ENCODE measurements at regions not wholly inside any gene's neighbourhood (a gene's known extent, or its start where the extent isn't known, plus 50 kb on each side); places are given as distances from the start of the nearest gene placed in this dataset.

DNA sequence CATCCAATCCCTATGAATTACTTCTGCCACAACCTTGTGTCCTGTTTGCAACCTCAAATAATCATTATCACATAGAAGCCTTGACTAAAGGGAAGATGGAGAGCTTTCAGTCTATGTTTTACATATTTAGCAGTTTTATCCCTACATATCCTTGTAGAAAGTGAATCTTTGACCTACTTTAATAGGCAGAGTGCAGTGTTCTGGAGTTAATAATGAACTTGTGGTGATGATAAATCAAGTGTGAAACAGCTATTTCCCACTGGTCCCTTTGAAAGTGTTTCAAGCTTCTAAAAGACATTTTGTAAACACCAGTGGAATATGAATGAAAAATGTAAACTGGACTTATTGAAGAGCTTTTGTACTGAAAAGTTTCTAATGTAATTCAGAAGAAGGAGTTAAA, 406.7 kb downstream of the GABRG2 start:
- Histone ChIP-seq H3K4me1 (ENCODE audit: control insufficient read depth, extremely low read depth, insufficient read depth, low read length) (no peaks in the 10 kb centered on the region), H3K9me1 (ENCODE audit: control insufficient read depth, extremely low read depth, insufficient read depth, low read length) (no peaks in the 10 kb centered on the region), H4K20me1 (ENCODE audit: control insufficient read depth, extremely low read depth, insufficient read depth, low read length) (no peaks in the 10 kb centered on the region), H3K27me3 (ENCODE audit: control insufficient read depth, extremely low read depth, insufficient read depth, low read length) (no peaks in the 10 kb centered on the region), H3K79me2 (ENCODE audit: control insufficient read depth, insufficient read depth, low read length) (no peaks in the 10 kb centered on the region), H3K9me3 (ENCODE audit: control insufficient read depth, low read depth, low read length) (no peaks in the 10 kb centered on the region), H3K4me2 (ENCODE audit: control insufficient read depth, extremely low read depth, insufficient read depth, low read depth, low read length) (no peak overlapping the region), H3K4me3 (ENCODE audit: control insufficient read depth in 2 of 3, extremely low read depth in 1 of 3, insufficient read depth in 2 of 3, low read depth in 1 of 3, low read length in 3 of 3) (no peak overlapping the region), H2AFZ (ENCODE audit: control insufficient read depth, low read length) (no peak overlapping the region), H3K36me3 (ENCODE audit: control insufficient read depth in 2 of 2, extremely low read depth in 1 of 2, insufficient read depth in 2 of 2, low read length in 2 of 2) (no peaks in the 10 kb centered on the region), H3K27ac (ENCODE audit: control insufficient read depth, insufficient read depth, low read length) (no peak overlapping the region), H3K9ac (ENCODE audit: control insufficient read depth, extremely low read depth, insufficient read depth, low read length) (no peak overlapping the region)
- dilution Hi-C loops (cut with MboI; ENCODE audit: extremely low pct_ligation_motif_present, low sequenced_read_pairs) = no loop called here
- FAIRE-seq (no peak), DNase-seq (ENCODE audit: low read depth, low spot score) (no peak)
- TF ChIP-seq EZH2 (IDR thresholded peaks at IDR 0.05; ENCODE audit: low read length) = no peak
- TF ChIP-seq, protein P1, sequence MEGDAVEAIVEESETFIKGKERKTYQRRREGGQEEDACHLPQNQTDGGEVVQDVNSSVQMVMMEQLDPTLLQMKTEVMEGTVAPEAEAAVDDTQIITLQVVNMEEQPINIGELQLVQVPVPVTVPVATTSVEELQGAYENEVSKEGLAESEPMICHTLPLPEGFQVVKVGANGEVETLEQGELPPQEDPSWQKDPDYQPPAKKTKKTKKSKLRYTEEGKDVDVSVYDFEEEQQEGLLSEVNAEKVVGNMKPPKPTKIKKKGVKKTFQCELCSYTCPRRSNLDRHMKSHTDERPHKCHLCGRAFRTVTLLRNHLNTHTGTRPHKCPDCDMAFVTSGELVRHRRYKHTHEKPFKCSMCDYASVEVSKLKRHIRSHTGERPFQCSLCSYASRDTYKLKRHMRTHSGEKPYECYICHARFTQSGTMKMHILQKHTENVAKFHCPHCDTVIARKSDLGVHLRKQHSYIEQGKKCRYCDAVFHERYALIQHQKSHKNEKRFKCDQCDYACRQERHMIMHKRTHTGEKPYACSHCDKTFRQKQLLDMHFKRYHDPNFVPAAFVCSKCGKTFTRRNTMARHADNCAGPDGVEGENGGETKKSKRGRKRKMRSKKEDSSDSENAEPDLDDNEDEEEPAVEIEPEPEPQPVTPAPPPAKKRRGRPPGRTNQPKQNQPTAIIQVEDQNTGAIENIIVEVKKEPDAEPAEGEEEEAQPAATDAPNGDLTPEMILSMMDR (optimal IDR thresholded peaks at IDR 0.05 in 1 of 3, IDR thresholded peaks at IDR 0.05 in 1 of 3, conservative IDR thresholded peaks at IDR 0.05 in 1 of 3; ENCODE audit: extremely low read depth in 1 of 3, insufficient read depth in 2 of 3, low read length in 3 of 3) = no peak

DNA sequence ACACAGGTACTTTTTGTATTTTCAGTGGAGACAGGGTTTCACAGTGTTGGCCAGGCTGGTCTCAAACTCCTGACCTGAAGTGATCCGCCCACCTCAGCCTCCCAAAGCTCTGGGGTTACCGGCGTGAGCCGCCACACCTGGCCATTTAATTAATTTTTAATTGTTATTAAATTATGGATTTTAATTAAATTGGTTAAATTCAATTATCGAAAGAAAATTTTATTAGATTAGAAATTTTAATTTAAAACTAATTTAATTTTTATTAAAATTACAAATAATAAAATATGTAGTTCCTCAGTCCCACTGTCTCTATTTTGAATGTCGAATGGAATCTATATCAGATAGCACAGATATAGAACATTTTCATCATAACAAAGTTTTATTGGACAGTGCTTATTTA, 416.5 kb downstream of the GABRG2 start:
- no peaks in the 10 kb centered on the region for H3K79me2 ChIP-seq (ENCODE audit: control insufficient read depth, insufficient read depth, low read length)
- no peak overlapping the region for H3K9ac ChIP-seq (ENCODE audit: control insufficient read depth, extremely low read depth, insufficient read depth, low read length)
- H3K27ac ChIP-seq (ENCODE audit: control insufficient read depth, insufficient read depth, low read length) = no peak overlapping the region
- no peak for TF ChIP-seq EZH2 (IDR thresholded peaks at IDR 0.05; ENCODE audit: low read length)
- TF ChIP-seq, protein P1 (optimal IDR thresholded peaks at IDR 0.05 in 1 of 3, IDR thresholded peaks at IDR 0.05 in 1 of 3, conservative IDR thresholded peaks at IDR 0.05 in 1 of 3; ENCODE audit: extremely low read depth in 1 of 3, insufficient read depth in 2 of 3, low read length in 3 of 3) = no peak
- dilution Hi-C loops (cut with MboI; ENCODE audit: extremely low pct_ligation_motif_present, low sequenced_read_pairs) = no loop called here
- DNase-seq (ENCODE audit: low read depth, low spot score) (no peak), FAIRE-seq (no peak)
- no peak overlapping the region for H2AFZ ChIP-seq (ENCODE audit: control insufficient read depth, low read length)
- H3K4me3 ChIP-seq (ENCODE audit: control insufficient read depth in 2 of 3, extremely low read depth in 1 of 3, insufficient read depth in 2 of 3, low read depth in 1 of 3, low read length in 3 of 3) = no peak overlapping the region
- no peaks in the 10 kb centered on the region for H3K9me1 ChIP-seq (ENCODE audit: control insufficient read depth, extremely low read depth, insufficient read depth, low read length)
- no peaks in the 10 kb centered on the region for H4K20me1 ChIP-seq (ENCODE audit: control insufficient read depth, extremely low read depth, insufficient read depth, low read length)
- H3K4me1 ChIP-seq (ENCODE audit: control insufficient read depth, extremely low read depth, insufficient read depth, low read length) = no peaks in the 10 kb centered on the region
- H3K9me3 ChIP-seq (ENCODE audit: control insufficient read depth, low read depth, low read length) = no peaks in the 10 kb centered on the region
- H3K36me3 ChIP-seq (ENCODE audit: control insufficient read depth in 2 of 2, extremely low read depth in 1 of 2, insufficient read depth in 2 of 2, low read length in 2 of 2) = no peaks in the 10 kb centered on the region
- H3K27me3 ChIP-seq (ENCODE audit: control insufficient read depth, extremely low read depth, insufficient read depth, low read length) = no peaks in the 10 kb centered on the region
- H3K4me2 ChIP-seq (ENCODE audit: control insufficient read depth, extremely low read depth, insufficient read depth, low read depth, low read length) = no peak overlapping the region

All from keratinocyte (primary cell).